ENCODE measurements at regions not wholly inside any gene's neighbourhood (a gene's known extent, or its start where the extent isn't known, plus 50 kb on each side); places are given as distances from the start of the nearest gene placed in this dataset.

GRCh38 chr7:130947792-130948580 lies 214.0 kb upstream of the KLF14 start:
- TF ChIP-seq SP1 (IDR thresholded peaks at IDR 0.05; ENCODE audit: low read depth) = no peak
- TF ChIP-seq EZH2 (IDR thresholded peaks at IDR 0.05) = no peak
- TF ChIP-seq CTCF (IDR thresholded peaks at IDR 0.05 in 2 of 3, conservative IDR thresholded peaks at IDR 0.05 in 1 of 3; ENCODE audit: borderline replicate concordance in 1 of 3, insufficient read depth in 1 of 3, low read depth in 2 of 3, low read length in 2 of 3) = no peak
- no peak for TF ChIP-seq YY1 (IDR thresholded peaks at IDR 0.05; ENCODE audit: extremely low read depth, insufficient replicate concordance, low read depth, low read length)
- no peak for TF ChIP-seq ZFX (IDR thresholded peaks at IDR 0.05)
- TF ChIP-seq EZH2phosphoT487 (IDR thresholded peaks at IDR 0.05; ENCODE audit: borderline replicate concordance) = no peak
- TF ChIP-seq ATF3 (IDR thresholded peaks at IDR 0.05) = no peak
- no peak for TF ChIP-seq POLR2A (IDR thresholded peaks at IDR 0.05; ENCODE audit: borderline replicate concordance, extremely low read depth, insufficient read depth, insufficient read length)
- no peak for TF ChIP-seq FOSL1 (IDR thresholded peaks at IDR 0.05; ENCODE audit: low read depth)
